Suppressor macrophage treated with lipopolysaccharide for 4 hours (primary cell): ENCODE measurements at regions not wholly inside any gene's neighbourhood (a gene's known extent, or its start where the extent isn't known, plus 50 kb on each side); places are given as distances from the start of the nearest gene placed in this dataset.

Source experiments
- DNase-seq: peaks from one replicate; pipeline ENCODE4 v3.0.0-alpha.2; 2020

- DNase-seq: no peak
These were observed 65.9 kb upstream of the LINC01488 start for GRCh38 chr11:69415411-69416142.

GRCh38 chr11:69416143-69416515 lies 65.3 kb upstream of the LINC01488 start:
- no peak for DNase-seq

GRCh38 chr11:69416762-69417698 lies 64.4 kb upstream of the LINC01488 start:
- no peak for DNase-seq

- no peak for DNase-seq
These were observed 63.8 kb upstream of the LINC01488 start for GRCh38 chr11:69417699-69418085.

- DNase-seq: no peak
These were observed 62.7 kb upstream of the LINC01488 start for GRCh38 chr11:69418576-69419296.

- no peak for DNase-seq
These were observed 61.6 kb upstream of the LINC01488 start for GRCh38 chr11:69419662-69420395.

- DNase-seq: no peak
These were observed 58.8 kb upstream of the LINC01488 start for GRCh38 chr11:69422645-69423044.

GRCh38 chr11:69423181-69423580 lies 58.3 kb upstream of the LINC01488 start:
- DNase-seq: no peak

GRCh38 chr11:69423611-69424385 lies 57.7 kb upstream of the LINC01488 start:
- no peak for DNase-seq

GRCh38 chr11:69424748-69425147 lies 56.7 kb upstream of the LINC01488 start:
- no peak for DNase-seq

GRCh38 chr11:69425444-69425843 lies 56.0 kb upstream of the LINC01488 start:
- no peak for DNase-seq

- DNase-seq: no peak
These were observed 55.4 kb upstream of the LINC01488 start for GRCh38 chr11:69425895-69426544.

GRCh38 chr11:69427337-69427736 lies 54.1 kb upstream of the LINC01488 start:
- no peak for DNase-seq

GRCh38 chr11:69427906-69428880 lies 53.3 kb upstream of the LINC01488 start:
- no peak for DNase-seq

- DNase-seq: no peak
These were observed 51.6 kb upstream of the LINC01488 start for GRCh38 chr11:69429716-69430491.

- no peak for DNase-seq
These were observed 50.9 kb upstream of the LINC01488 start for GRCh38 chr11:69430566-69430965.

GRCh38 chr11:69431136-69431535 lies 50.3 kb upstream of the LINC01488 start:
- DNase-seq: no peak
